ENCODE measurements at regions not wholly inside any gene's neighbourhood (a gene's known extent, or its start where the extent isn't known, plus 50 kb on each side); places are given as distances from the start of the nearest gene placed in this dataset.

DNA sequence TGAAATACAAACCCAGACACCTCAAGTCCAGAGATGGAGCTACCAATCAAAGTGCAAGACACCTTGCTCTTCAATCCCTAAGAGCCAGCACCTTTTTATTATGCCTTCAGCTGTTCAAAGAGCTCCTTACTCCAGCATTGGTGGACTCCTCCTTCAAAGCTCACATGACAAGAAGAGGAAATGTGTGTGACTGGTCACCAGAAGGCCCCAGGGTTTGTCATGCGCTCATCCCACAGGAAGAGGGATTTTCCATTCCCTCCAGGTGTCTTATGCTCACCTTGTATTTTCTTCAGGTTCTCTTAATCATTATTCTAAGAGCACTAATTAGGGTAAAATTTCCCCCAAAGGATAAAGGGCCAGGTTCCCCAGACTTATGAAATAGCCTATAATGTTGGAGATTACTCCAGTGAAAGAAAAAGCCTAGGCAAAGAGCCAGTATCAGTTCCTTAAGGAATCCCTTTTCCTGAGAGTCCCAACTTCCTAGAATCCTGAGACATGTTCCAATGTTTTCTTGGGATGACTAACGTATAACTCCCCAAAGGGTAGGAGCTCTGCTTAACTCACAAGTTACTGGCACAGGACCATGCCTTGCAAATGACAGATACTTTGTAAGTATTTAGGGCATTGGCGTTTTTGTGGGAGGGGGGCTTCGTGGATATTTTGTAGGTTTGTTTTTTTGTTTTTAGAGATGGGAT is 56.9 kb upstream of the SOX9 start:
- DNase-seq (ENCODE audit: low read depth in 6 of 9, low spot score in 9 of 9), result no peak
- Histone ChIP-seq H3K27me3 (ENCODE audit: control insufficient read depth in 2 of 2, insufficient read depth in 1 of 2, low read length in 1 of 2) (no peaks in the 10 kb centered on the region), H3K4me3 (ENCODE audit: low read length in 2 of 2) (no peak overlapping the region), H3K9me3 (ENCODE audit: control insufficient read depth in 2 of 2, insufficient read depth in 1 of 2, low read length in 1 of 2) (no peaks in the 10 kb centered on the region), H3K27ac (ENCODE audit: low read depth in 1 of 2, low read length in 1 of 2) (no peak overlapping the region), H3K36me3 (ENCODE audit: control insufficient read depth in 2 of 2, insufficient read depth in 2 of 2, low read length in 1 of 2) (no peaks in the 10 kb centered on the region), H3K4me1 (ENCODE audit: control insufficient read depth in 2 of 2, insufficient read depth in 2 of 2, low read length in 2 of 2) (no peaks in the 10 kb centered on the region)
- 89% methylated on average over 4 of the region's 4 CpGs for WGBS

DNA sequence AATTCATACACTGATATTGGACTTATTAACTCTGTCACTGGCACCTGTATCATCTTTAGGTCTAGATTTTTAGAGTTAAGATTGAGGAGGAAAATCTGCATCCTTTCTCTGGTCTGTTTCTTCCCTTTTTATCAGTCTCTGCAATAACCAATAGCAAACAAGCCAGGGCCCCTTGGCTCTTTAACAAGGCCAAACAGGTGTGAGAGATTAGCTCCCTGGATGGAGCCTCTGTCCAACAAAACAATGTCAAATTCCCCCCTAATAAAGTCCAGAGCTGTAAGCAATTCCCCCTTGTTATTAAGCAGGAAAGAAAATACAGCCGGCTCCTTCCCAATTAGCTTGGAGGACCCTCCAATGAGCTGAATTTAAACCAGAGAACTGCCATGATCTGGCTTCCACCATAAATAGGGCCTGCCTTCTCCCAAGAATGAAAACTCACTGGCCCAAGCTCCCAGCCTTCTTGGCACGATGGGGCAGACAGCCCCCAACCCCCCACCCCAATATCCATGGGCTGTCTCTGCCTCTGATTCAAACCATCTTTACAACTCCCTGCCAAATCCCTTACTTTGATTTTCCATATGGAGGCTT is 56.1 kb upstream of the SOX9 start:
- DNase-seq (ENCODE audit: low read depth in 6 of 9, low spot score in 9 of 9), result no peak
- 64% methylated on average over 2 of the region's 2 CpGs for WGBS
- no peaks in the 10 kb centered on the region for H3K36me3 ChIP-seq (ENCODE audit: control insufficient read depth in 2 of 2, insufficient read depth in 2 of 2, low read length in 1 of 2)
- H3K27ac ChIP-seq (ENCODE audit: low read depth in 1 of 2, low read length in 1 of 2), result no peak overlapping the region
- no peak overlapping the region for H3K4me3 ChIP-seq (ENCODE audit: low read length in 2 of 2)
- H3K27me3 ChIP-seq (ENCODE audit: control insufficient read depth in 2 of 2, insufficient read depth in 1 of 2, low read length in 1 of 2), result no peaks in the 10 kb centered on the region
- H3K9me3 ChIP-seq (ENCODE audit: control insufficient read depth in 2 of 2, insufficient read depth in 1 of 2, low read length in 1 of 2), result no peaks in the 10 kb centered on the region
- no peaks in the 10 kb centered on the region for H3K4me1 ChIP-seq (ENCODE audit: control insufficient read depth in 2 of 2, insufficient read depth in 2 of 2, low read length in 2 of 2)

DNA sequence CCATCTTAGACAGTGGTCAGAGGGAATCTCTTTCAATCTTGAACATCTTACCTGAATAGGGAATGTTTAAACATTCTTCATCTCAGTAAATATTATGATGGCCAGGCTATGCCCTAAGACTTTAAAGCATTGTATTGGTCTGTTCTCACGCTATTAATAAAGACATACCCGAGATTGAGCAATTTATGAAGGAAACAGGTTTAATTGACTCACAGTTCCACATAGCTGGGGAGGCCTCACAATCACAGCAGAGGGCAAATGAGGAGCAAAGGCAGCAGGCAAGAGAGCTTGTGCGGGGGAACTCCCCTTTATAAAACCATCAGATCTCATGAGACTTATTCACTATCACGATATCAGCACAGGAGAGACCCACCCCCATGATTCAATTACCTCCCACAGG is 55.3 kb upstream of the SOX9 start:
- no peak for DNase-seq (ENCODE audit: low read depth in 6 of 9, low spot score in 9 of 9)
- Histone ChIP-seq H3K27ac (ENCODE audit: low read depth in 1 of 2, low read length in 1 of 2) (no peak overlapping the region), H3K4me1 (ENCODE audit: control insufficient read depth in 2 of 2, insufficient read depth in 2 of 2, low read length in 2 of 2) (no peaks in the 10 kb centered on the region), H3K4me3 (ENCODE audit: low read length in 2 of 2) (no peak overlapping the region), H3K27me3 (ENCODE audit: control insufficient read depth in 2 of 2, insufficient read depth in 1 of 2, low read length in 1 of 2) (no peaks in the 10 kb centered on the region), H3K9me3 (ENCODE audit: control insufficient read depth in 2 of 2, insufficient read depth in 1 of 2, low read length in 1 of 2) (no peaks in the 10 kb centered on the region), H3K36me3 (ENCODE audit: control insufficient read depth in 2 of 2, insufficient read depth in 2 of 2, low read length in 1 of 2) (no peaks in the 10 kb centered on the region)
- WGBS, result 94% methylated on average over 4 of the region's 4 CpGs

DNA sequence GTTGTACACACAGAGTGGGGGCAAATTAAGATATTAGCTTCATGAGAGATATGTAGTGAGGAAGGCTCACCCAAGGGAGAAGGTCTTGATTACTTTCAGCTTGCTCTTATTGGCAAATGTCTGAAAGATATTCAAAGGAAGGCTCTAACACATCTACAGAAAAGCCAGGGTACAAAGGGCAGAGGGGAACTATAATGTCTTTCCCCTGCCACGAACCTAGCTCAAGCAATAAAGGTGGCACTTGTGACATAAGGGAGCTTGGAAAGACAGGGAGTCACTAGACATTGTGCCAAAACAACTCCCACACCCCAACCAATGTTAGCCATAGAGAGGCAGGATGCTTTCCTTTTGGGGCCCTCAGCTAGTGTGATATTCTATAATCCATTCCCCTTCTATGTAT is 52.2 kb upstream of the SOX9 start:
- DNase-seq (ENCODE audit: low read depth in 6 of 9, low spot score in 9 of 9), result no peak
- Histone ChIP-seq H3K4me1 (ENCODE audit: control insufficient read depth in 2 of 2, insufficient read depth in 2 of 2, low read length in 2 of 2) (no peaks in the 10 kb centered on the region), H3K36me3 (ENCODE audit: control insufficient read depth in 2 of 2, insufficient read depth in 2 of 2, low read length in 1 of 2) (no peaks in the 10 kb centered on the region), H3K9me3 (ENCODE audit: control insufficient read depth in 2 of 2, insufficient read depth in 1 of 2, low read length in 1 of 2) (no peaks in the 10 kb centered on the region), H3K27me3 (ENCODE audit: control insufficient read depth in 2 of 2, insufficient read depth in 1 of 2, low read length in 1 of 2) (no peaks in the 10 kb centered on the region), H3K27ac (ENCODE audit: low read depth in 1 of 2, low read length in 1 of 2) (no peak overlapping the region), H3K4me3 (ENCODE audit: low read length in 2 of 2) (no peak overlapping the region)
- 76% methylated on average over 1 of the region's 1 CpG for WGBS

GRCh38 chr17:72069586-72070202 is 51.1 kb upstream of the SOX9 start:
- no peaks in the 10 kb centered on the region for H3K4me1 ChIP-seq (ENCODE audit: control insufficient read depth in 2 of 2, insufficient read depth in 2 of 2, low read length in 2 of 2)
- WGBS, result 83% methylated on average over 2 of the region's 2 CpGs
- no peak for DNase-seq (ENCODE audit: low read depth in 6 of 9, low spot score in 9 of 9)

More at GRCh38 chr17:72069586-72070202, 51.1 kb upstream of the SOX9 start:
- Histone ChIP-seq H3K9me3 (ENCODE audit: control insufficient read depth in 2 of 2, insufficient read depth in 1 of 2, low read length in 1 of 2) (no peaks in the 10 kb centered on the region), H3K27ac (ENCODE audit: low read depth in 1 of 2, low read length in 1 of 2) (no peak overlapping the region), H3K36me3 (ENCODE audit: control insufficient read depth in 2 of 2, insufficient read depth in 2 of 2, low read length in 1 of 2) (no peaks in the 10 kb centered on the region), H3K27me3 (ENCODE audit: control insufficient read depth in 2 of 2, insufficient read depth in 1 of 2, low read length in 1 of 2) (no peaks in the 10 kb centered on the region), H3K4me3 (ENCODE audit: low read length in 2 of 2) (no peak overlapping the region)
